GM18526 (cell line): ENCODE measurements at regions not wholly inside any gene's neighbourhood (a gene's known extent, or its start where the extent isn't known, plus 50 kb on each side); places are given as distances from the start of the nearest gene placed in this dataset.

Source experiments
- POLR2A ChIP-seq: IDR thresholded peaks from 3 replicates; pipeline ENCODE4 v1.6.1; 2011; ENCODE audit not compliant: insufficient read length; ENCODE audit errors: extremely low read depth

DNA sequence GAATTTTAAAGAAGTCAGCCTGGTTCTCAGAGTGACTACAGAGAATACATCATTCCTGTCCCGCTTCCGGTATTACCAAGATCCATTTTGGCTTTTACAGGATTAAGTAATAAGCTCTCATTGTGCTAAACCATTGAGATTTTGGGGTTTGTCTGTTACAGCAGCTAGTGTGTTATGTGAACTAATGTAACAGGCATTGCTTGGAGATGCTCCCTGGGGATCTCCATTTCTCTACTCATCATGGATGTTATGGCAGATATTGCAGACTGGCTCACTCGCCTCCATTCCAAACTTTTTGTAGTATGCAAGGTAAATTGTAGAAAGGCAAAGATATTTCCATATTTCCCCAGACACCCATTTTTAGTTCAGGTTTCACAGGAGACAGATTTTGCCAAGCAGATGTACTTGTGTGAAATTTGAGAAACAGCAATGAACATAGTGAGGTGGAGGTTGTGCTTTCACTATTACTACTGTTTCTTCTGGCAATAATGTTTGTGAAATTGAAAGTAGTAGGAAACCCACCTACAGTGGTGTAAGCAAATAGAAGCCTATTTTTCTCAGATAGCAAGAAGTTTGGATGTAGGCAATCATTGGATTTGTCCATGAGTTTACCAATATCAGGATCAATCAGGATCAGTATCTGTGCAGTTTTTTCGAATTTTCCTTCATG, 177.1 kb upstream of the GALNT15 start:
- TF ChIP-seq POLR2A: no peak

DNA sequence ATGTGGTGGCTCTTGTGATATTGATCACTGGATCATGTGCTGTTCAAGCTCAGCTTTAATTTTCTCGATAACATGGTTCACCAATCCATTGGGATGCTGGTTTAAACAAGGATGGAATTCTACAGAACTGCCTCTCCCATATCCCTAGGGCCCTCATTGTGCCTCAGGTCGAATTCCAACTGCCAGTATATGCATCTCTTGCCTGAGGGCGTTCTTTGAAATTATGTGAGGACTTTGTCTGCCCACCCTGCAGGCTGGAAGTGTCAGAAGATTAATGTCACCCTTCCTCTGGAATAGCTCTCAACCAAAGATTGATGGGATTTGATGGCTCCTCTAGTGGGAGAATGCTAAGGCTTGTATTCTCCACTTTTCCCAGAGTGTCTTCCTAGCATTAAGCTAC, 175.6 kb upstream of the GALNT15 start:
- TF ChIP-seq POLR2A: no peak

DNA sequence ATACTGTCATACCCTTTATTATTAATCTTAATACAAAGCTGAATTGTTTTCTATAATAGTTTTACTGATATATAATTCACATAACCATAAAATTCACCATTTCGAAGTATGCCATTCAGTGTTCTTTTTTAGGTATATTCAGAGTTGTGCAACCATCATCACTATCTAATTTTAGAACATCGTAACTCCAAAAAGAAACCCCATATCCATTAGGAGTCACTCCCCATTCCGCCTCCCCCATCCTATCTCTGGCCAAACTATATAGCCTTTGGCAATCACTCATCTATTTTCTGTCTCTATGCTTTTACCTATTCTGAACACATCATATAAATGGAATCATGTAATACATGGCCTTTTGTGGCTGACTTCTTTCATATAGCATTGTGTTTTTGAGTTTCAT, 169.7 kb upstream of the GALNT15 start:
- no peak for TF ChIP-seq POLR2A

DNA sequence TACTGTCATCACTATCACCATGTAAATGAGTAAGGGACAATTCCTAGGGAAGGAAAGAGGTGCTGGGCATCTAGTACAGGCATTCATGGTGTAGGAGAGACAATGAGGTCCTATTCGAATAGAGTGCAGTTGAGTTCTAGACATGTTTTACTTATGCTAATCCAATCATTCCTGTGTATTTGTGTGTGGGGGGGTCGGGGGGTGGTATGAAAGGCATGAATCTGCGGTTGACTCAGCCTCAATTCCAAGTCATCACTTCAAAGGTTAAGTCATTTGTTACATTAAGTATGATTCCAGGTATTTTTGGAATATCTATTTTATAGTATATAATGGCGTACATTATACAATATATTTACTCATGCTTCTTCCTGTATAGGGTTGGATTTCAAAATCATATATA, 163.1 kb upstream of the GALNT15 start:
- no peak for TF ChIP-seq POLR2A

DNA sequence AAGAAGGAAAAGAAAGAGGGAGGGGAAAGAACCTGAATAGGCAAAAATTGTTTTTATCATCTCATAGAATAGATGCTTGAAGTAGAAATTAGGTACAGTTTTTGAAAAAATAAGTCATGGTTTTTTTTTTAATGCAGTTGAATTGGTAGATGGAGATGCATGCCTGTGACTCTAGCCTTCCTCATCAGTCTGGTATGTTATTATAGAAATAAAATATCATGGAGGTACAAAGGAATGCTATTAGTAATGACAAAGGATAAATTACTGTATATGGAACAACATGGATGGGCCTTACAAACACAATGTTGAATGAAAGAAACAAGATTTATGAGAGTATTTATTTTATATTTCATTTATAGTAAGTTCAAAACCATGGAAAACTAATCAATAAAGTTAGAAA, 162.4 kb upstream of the GALNT15 start:
- no peak for TF ChIP-seq POLR2A

DNA sequence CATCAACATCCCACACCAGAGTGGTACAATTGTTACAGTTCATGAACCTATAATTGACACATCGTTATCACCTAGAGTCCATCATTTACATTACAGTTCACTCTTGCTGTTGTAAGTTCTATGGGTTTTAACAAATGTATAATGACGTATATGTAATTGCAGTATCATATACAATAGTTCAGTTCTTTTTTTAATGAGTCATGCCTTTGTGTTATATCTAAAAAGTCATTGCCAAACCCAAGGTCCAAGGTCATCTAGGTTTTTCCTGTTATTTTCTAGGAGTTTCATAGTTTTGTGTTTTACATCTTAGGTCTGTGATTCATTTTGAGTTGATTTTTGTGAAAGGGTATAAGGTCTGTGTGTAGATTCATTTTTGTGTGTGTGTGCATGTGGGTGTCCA, 160.9 kb upstream of the GALNT15 start:
- no peak for TF ChIP-seq POLR2A

DNA sequence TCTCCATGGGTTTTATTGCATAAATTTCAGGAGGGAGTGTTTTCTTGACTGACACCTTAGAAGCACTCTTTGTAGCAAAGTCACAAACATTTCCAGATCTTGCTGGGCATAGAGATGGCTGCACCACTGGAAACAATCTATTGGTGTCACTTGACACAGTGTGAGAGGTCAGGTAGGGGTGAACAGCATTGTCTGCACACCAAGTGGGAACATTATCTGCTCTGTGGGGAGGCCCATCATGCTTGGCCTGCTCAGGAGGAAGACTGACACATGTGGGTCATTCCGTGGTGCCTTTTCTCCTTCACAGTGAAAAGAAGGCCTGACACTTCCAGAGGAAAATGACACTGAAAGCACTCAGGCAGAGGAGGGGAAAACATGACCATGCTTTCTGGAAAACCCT, 149.9 kb upstream of the GALNT15 start:
- no peak for TF ChIP-seq POLR2A

DNA sequence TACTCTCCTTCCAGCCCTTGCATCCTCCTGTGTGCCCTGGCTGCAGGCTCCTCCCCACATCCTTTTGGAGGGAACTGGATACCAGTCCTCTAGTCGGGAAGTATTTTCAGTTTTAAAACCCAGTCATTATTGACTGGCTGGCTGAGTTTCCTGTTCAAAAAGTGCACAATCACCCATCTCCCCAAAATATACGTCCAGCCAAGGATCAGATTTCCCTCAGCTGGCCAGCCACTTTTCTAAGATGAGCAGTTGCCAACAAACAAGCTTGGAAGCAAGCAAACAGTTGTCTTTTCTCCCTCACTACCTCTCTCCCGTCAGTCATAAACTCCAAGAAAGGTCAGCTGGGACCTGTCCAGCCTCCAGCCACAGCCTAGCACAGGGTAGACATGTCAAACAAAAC, 147.7 kb upstream of the GALNT15 start:
- TF ChIP-seq POLR2A: no peak

DNA sequence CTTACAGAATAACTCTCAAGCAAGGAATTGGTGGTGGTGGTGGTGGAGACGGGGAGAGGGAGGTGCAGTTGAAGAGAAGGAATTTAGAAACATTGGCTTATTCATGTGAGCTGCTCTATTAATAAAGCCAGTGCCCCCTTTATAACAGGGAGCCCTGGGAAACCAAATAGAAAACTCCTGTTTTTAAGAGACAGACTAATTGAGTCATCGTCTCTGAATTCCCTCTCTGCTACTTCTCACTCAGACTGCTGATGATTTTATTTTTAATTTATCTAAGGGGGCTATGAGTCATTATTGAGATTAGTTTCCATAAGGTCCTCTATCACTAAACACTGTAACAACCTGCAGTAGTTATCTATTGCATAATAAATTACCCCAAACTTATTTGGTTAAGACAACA, 145.9 kb upstream of the GALNT15 start:
- no peak for TF ChIP-seq POLR2A

DNA sequence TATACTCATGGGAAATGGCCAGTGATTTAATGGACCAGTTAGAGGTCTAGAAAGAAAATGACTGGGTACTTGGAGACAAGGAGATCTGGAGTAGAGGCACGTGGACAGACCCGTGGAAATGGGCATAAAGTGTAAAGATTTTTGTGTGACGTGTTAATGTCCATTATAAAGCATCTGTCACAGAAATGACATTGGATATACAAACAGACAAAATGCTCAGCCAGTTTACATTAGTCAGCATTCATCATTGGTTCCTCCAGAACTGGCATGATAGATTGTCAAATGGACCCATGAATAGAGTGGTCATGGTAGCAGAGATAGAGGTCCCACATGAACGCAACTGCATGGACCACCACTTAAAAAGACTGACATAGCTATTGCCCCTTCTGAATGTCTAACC, 144.1 kb upstream of the GALNT15 start:
- TF ChIP-seq POLR2A: no peak

DNA sequence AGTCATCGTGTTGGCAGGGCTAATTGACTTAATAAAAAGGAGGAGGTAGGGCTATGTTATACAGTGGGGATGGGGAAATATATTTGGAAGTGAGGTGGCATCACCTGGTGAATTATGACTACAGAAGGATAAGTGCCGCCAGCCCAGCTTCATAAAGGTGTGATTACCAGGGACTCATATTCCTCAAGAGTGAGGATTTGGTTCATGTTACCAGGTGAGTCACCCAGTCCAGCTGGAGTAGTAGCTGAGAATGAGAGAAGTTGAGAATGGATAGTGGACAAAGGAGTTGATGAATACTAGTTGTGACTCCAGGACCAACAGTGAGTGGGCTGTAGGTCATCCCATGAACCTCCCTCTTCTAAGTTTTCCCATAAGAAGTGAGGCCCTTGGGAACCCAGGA, 143.0 kb upstream of the GALNT15 start:
- TF ChIP-seq POLR2A: no peak

DNA sequence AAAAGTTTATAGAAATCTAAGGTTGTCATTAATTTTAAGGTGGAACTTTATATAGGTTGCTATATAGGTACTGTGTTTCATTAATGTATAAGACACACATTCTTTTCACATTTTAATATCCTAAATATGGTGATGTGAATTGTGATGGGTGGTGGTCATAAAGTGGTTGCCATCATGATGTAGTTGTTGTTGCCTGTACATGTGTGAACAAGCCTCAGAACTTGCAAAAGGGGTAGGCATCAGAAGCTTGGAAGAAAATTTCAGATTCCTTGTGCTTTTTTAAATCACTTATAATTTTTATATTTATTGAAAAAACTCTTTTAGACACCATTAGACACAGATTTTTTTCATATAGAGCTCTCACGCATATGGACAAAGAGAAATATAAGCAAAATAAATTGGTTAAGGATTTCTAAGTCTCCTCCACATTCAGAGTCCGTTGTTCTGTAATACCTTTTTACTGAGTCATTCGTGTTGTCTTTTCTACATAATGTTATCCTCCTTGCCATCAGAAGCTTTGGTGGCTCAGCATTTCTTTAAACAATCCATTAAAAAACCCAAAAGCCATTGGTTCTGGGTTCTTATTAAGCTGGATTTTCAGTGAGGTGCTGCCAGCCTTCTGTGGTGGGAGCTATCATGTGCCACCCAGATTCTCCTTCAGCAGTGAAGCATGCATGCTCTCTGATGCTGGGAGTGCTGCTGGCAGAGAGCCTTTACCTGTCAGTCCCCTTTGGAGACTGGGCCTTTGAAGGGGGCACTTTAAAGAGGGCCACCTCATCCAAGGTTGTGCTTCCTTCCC, 140.4 kb upstream of the GALNT15 start:
- no peak for TF ChIP-seq POLR2A

DNA sequence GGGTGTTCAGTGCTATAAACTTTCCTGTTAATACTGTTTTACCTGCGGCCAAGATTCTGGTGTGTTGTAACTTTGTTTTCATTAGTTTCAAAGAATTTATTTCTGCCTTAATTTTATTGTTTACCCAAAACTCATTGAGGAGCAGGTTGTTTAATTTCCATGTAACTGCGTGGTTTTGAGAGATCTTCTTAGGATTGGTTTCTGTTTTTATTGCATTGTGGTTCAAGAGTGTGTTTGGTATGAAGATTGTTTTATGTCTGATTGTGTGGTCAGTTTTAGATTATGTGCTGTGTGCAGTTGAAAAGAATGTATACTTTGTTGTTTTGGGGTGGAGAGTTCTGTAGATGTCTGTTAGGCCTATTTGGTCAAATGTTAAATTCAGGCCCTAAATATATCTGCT, 133.5 kb upstream of the GALNT15 start:
- TF ChIP-seq POLR2A: no peak

DNA sequence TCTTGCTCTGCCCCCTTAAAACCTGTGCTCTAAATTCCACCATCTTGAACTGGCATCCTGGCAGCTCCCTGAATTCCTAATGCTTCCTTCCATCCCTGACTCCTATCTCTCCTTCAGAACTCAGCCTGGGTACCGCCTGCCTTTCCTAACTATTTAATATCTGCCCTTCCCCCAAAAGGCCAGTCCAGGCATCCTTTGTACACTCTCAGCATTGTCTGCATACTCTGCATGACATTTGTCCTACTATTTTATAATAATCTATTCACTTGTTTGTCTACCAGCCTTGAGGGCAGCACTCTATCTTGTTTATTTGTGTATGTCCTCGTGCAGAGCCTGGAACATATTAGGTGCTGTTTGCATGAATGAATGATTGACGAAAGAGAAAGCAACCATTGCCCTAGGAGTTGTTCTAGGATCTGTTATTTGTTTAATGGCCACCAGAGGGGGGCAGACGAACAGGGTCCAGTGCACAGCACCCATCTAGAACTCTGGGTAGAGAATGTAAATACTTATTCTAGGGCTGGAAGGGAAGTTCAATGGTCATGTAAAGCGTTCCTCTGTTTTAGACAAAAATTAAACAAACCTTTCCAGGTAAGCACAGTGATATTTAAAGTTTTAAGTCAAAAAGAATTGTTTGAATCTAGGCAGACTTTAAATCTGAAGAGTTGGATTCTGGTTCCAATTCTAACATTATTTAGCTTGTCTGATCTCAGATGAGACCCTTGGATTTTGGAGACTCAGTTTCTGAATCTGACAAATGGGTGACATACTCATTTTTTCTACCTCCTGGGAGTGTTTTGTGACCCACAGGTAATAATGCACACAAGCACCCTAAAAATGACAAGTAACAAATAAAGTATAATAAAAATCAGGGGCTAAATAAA, 125.8 kb upstream of the GALNT15 start:
- TF ChIP-seq POLR2A: no peak

DNA sequence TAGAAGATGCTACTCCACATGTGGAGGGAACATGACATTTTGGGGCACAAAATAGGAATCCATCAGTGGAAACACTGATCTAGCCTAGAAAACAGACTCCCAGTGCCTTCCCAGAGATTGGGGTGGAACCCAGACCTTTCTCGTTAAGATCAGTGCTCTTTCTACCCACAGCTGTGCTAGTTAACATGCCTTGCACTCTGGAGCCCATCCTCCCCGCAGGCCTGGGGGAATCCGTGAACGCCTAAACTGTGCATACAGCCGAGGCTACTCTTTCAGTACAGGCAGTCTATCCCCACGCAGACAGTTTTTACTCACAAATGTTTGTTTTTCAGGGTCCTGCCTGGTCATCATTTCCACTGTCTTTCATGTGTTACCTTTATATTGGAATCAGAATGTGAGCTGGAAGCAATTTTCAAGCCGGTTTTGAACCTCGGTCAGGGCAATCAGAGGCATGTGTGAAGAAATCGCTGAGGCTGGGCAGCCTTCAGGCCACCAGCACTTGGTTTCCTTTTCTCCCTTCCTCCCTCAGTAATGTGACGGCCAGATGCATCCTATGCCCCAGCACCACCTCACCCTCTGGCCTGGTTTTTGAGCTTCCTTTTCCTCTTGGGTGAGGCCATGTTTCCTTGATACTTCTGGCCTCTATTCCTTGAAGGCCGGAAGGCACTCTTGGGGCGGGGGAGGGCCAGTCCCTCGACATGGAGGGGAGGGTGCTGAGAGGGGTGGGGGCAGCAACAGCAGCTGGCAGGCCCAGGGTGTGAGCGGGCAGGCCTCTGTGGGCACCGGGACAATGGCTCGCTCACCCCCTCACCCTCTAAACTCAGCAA, 123.6 kb upstream of the GALNT15 start:
- no peak for TF ChIP-seq POLR2A

DNA sequence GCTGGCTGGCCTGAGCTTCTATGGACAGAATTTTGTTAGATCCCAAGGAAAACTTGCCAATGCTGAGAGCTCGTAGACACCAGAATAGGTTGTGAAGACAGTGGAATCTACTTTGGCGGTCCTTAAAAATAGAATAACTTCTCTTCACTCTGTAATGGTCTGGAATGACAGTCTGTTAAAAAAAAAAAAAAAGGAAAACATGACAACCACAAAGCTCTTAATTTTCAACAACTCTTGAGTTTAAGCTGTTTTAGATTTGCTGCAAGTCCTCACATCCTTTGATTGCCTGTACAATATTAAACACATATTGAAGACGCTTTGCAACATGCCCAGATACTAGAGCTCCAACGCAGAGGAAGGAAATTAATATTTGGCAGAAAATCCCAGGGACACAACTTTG, 122.8 kb upstream of the GALNT15 start:
- TF ChIP-seq POLR2A: no peak

DNA sequence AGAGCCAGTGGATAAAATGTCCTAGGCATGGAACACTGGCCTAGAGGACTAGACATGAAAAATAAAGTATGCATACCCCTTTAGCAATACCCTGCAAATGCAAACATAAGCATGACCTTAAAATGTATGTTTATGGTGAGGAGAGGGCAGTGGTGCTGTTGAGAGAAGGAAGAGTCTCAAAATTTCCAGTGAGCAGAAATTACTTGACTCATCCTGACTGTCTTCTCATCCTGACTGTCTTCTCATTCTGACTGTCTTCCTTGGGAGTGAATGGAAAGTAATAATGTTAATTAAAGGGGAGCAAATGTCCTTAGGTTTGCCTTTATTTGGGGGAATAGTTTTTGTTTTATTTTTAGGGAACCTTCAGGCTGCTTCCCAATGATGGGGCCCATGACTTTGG, 121.5 kb upstream of the GALNT15 start:
- no peak for TF ChIP-seq POLR2A
